NCI-H2107 treated with DMSO at 0.1 percent for 48 hours (cell line): ENCODE measurements at regions not wholly inside any gene's neighbourhood (a gene's known extent, or its start where the extent isn't known, plus 50 kb on each side); places are given as distances from the start of the nearest gene placed in this dataset.

Experiments
- DNase-seq: peaks from one replicate; lab custom pipeline; 2025; ENCODE audit not compliant: unreplicated experiment; lab: John Stamatoyannopoulos, UW

DNA sequence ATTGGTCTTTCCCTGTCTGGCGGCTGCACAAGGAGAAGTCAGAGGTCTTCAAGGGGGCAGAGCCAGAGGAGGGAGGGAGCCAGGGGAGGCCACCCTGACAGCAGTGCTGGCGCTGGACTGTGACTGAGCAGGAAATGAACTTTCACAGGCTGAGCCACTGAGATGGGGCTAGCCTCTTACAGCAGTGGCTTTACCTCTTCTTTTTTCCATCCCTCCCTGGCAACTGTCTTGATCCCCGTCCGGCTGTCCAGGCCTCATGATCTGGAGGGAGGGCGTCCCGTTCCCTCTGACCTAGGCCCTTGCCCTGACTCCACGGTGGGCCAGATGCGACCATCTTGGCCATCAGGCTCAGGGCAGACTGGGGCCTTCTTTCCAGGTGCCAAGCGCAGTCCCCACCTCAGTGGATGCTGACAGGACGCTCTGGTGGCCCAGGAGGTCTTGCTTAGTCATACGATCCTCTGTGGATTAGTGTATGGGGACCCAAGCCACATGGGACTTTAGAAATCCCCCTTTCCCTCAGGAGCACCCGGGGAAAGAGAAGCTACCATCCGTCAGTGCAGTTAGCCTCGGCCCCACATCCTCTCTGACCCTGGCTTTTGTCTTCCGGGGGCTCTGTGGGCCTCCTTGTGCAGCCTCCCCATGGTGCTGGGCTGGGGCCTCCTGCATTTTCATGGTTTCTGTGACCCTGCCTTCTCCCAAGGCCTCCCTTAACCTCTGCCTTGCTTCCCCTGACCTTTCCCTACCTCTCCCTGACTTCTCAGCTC, 57.4 kb upstream of the CCDC167 start:
- no peak for DNase-seq

DNA sequence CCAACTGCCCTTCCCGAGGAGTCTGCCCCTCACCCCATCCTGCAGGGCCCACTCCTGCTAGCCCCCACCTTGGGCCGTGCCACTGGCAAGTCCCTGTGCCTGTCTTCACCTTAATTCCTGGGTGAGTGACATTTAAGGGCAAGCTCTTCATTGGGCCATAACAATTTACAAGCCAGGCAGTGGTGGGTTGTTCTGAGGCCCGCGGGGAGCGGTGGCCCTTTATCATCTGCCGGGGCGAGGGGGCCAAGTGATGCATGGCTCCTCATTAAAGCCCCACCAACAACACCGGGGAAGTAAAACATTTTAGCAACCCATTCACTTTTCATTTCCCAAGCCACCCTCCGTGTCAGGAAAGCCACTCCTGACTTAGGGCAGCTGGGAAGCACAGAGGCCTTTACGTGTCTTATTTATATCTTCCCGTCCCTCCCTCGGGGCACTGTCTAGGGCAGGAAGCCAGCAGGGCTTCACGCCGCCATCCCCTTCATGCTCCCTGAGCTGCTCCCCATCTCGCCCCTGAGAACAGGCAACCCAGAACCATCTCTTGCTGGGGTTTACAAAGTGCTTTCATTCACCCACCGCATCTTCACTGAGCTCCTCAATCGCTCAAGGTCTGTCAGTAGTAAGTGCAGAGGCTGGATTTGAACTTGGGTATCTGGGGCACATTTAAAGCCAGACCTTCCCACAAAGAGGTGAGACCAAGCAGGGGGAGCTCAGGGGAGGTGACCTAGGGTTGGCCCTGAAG, 55.5 kb upstream of the CCDC167 start:
- no peak for DNase-seq

DNA sequence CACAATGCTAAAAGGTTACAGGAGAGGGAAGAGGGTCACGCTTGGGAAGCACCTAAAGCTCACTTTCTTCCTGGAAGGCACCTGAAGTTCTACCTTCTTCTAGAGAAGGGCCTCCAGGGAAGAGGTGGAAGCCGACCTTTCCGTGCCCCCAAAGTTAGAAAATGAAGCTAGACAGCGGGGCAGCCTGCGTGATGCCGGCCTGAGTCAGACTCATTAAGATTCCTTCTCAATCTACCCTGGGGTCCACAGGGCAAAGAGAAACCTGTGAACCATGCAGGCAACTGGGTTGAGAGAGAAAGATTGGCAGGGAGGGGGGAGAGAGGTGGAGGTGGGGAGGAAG, 54.8 kb upstream of the CCDC167 start:
- no peak for DNase-seq

DNA sequence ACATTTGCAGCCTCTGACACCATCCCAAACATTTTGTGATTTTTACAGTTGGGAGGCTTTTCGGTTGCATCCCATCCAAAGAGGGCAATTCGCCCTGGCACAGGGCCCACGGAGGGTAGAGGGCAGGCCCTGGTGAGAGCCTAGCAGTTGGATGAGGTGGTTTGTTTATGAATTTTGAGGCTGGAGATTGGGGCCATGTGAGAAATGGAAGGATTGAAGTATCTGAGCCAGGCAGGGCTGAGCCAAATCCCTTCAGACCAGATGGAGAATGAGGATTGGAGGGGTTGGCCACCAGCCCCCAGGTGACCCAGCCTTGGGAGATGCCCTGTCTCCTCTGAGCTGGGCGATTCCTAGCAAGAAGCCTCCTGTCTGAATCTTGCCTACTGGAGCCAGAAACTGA, 52.6 kb upstream of the CCDC167 start:
- no peak for DNase-seq

DNA sequence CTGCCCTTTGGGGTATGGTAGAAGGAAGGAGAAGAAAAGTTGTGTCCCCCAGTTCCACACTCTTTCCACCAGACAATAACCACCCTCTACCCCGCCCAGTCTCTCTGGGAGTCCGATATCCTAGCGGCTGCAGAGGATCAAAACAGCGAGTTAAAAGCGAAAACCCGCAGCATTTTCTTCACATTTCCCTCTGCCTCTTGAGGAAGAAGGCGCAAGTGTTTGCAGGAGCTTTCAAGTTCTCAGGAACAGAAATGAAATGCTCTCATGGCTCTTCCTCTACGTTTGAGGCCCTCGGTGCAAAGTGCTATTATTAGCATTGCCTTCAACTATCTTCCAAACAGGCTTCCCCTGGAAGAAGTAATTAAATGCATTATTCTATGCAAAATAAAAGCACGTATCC, 52.2 kb upstream of the CCDC167 start:
- no peak for DNase-seq

DNA sequence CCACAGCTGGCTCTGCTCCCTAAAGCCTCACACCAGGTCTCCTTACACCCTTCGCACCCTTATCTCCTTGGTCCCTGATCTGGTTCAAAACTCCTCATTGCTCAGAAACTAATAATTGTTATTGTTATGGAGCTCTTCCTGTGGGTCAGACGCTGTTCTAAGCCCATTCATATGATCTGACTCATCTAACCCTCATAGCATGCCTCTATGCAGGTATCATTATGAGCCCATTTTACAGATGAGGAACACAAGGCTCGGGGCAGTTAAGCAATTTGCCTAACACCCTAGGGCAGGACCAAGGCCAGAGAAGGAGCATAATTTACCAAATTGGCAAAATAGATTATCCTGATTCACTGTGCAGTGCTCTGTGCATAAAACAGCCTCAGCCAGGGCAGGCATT, 51.8 kb upstream of the CCDC167 start:
- DNase-seq: no peak

DNA sequence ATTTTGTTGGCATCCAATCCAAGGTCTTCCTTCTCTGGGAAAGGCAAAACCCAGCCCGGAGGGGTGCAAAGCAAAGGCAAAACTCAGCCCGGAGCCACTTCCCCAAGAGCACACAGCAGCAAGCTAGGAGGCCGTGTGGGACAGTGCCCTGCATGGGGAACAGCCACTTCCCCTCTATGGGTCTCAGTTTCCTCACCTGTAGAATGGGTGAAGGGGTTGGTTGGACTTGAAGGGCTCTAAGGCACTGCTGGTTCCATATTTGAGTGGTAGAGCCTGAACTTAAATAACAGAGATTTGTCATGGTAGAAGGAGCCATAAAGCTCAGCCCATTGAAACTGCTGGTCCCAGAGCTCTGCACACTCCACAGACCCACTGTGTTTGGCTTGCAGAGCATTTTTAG, 51.3 kb upstream of the CCDC167 start:
- DNase-seq: no peak

DNA sequence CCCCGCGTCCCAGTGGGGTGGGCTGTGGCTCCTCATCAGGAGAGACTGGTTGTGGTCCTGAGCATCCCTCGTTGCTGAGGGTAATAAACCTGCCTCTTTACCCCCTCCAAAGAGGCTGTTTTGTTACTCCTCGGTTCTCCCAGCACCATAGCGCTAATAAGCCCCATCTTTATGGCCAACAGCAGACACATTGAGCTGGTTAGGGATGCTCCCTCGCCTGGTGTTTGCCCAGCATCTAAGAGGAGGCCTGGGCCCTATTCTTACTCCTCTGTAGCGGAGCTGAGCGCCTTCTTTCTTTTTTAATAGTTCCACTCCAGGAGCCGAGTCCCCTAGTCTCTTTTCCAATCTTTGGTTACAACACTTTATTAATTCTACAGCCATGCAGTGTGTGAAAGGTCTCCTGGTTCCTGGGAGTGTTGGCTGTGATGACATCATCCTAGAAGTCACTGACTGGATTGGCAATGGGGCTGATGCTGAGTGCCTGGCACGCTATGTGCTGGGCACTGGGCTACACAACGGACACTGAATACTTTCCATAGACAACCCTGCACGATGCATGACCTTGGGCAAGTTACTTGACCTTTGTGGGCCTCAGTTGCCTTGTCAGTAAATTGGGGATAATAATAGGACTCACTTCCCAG, 50.6 kb upstream of the CCDC167 start:
- no peak for DNase-seq

DNA sequence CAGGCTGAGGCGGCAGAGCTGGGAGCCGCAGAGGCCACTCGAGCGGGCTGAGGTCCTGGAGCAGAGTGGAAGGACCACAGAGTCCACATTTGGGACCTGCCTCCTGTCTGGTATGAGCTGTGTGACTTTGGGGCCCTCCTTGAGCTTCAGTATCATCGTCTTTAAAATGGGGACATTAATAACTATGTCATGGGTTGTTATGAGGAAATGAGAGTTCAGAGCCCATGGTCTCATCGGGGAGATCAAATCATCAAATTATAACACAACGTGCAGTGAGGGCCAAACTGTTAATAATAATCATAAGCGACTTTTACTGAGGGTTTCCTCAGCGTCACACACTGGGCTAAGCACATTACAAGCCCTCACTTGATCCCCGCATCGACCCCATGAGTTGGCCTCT, 49.9 kb upstream of the CCDC167 start:
- DNase-seq: no peak
